GM21515 (cell line): ENCODE measurements at regions not wholly inside any gene's neighbourhood (a gene's known extent, or its start where the extent isn't known, plus 50 kb on each side); places are given as distances from the start of the nearest gene placed in this dataset.

ENCODE experiments used
- ATAC-seq: cut with Tn5 transposase; IDR thresholded peaks from one replicate; pipeline ENCODE4 v1.9.1; 2021; ENCODE audit not compliant: unreplicated experiment

DNA sequence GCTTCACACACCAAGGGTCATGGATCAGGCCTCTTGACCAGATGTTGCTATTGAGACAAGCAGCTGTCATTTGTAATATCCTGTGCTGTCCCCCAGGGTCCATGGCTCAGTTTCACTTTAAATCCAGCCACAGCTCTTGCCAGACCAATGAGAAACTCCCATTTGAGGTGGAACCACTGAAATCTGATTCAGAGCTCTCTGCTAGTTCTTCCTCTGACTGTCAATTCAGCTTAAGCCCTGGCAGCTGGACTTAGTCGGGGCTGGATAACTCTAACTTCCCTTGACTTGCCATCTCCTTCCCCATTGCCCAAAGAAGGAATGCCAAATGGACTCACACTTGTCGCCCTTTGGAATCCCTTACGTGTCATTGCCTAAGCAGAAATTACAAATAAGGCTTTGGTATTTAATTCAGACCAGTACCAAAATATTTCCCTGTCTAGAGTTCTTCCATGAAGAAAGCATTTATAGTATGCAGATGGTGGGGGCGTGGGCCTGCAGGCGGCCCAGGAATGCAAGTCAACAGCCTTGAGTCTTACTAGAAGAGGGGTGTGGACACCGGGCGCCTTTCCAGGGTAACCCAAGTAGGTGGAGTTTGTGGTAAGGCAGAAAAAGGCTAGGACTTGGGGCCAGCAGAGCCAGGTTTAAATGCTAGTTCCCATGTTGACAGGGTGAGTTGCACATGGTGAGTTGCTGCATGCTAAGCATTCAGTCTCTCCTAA, 96.9 kb upstream of the TMPO start:
- peak; percentile 84 for ATAC-seq

DNA sequence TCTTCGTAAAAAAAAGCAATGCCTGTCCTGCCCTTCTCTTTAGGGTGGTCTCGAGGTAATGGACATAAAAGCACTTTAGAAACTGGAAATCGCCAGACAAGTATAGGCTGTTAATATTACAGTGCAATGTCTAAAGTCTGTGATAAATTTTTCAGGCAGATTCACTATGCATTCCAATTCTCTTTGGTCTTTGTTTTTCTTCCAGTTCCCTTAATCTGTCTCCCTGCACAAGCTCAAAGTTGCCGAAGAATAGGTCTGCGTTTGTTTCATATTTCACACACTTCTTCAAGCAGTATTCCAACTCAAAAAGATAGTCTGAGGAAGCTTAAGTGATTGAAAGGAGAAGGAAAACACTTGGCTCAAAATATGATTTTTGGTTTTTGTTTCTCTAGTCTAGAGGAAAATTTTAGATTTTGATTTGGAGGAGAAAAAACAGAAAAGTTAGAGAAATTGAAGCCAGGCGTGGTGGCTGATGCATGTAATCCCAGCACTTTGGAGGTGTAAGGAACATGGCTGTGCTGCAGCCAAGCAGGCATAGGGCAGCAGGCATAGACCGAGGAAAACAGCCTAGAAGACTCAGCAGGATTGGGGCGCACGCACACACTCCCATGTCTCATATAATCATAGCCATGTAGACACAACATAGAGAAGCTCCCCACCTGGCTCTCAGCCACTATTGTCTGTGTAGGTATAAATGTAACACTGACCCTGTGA, 96.2 kb upstream of the TMPO start:
- ATAC-seq, result no peak

DNA sequence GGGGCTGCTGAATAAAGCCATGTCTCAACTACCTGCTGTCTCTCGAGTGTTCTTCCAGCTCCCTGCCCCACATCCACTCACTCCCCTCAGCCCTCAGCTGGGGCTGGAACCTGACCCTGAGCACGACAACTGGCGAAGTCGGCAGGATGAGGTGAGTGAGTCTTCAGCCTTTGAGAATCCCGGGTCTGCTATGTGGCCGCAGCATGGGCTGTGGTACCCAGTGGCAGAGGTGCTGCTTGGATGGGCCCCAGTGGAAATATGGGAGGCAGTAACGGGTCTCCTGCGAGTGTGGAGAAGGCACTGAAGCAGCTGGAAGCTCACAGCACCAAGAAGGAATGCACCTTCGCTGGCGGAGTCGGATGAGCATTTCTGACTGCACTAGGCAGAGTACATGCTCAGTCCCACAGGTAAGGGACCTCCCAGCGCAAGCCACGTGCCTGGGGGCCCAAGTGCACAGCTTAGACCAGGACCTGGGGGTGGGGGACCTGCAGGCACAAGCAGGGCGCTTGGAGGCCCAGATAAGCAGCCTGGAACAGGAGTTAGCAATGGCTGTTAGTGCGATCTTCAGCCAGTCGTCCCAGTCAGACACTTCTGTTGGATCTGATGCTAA, 95.5 kb upstream of the TMPO start:
- ATAC-seq, result no peak

DNA sequence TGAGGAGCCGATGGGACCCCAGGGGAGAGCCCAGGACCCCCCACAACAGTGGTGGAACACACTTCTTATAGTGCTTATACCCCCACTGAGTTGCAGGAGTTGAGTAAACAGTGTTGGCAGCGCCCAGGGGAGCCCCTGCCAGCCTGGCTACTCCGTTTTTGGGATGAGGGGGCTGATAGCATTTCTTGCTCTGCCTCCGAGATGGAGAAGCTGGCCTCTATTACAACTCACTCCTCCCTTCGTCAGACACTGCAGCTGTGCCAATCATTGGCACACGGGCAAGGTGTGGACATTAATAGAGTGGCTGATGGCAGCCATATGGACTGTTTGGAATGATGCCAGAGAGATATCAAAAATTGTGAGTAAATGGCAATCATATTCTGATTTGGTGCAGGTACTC, 94.9 kb upstream of the TMPO start:
- no peak for ATAC-seq

DNA sequence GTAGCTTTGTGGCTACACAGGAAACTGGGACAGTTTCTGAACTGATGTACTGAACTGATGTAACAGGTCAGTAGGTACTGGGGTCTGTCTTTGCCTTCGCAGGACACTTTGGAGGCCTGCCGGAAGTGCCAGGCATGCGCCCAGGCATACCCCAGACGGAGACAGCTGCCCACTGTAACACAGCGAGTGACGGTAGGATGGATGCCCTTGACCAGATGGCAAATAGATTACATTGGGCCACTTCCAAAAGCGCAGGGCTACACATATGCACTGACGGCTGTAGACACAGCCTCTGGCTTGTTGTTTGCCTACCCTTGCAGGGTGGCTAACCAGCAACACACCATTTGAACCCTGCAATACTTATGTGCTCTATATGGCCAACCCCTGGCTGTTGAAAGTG, 94.1 kb upstream of the TMPO start:
- ATAC-seq, result no peak

- ATAC-seq, result no peak
Observed at GRCh38 chr12:98422359-98422758, 93.0 kb upstream of the TMPO start.

DNA sequence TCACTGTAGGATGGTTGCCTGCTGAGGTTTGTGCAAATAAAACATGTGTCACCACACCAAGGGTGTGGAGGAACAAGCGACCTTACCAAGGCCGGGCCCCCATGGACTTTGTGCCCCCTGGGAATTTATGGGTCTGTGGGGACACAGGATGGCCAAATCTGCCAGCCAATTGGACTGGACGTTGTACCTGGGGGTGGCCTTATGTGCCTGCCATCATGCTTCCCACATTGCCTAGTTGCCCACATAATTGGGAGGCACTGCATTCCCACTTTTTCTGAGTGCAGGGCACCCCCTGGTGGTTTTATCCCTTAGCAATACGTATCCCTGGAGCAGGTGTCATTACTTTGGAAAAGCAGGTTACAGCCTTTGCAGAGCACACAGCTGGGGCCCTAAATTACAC, 92.6 kb upstream of the TMPO start:
- no peak for ATAC-seq

- no peak for ATAC-seq
Observed at GRCh38 chr12:98423963-98424362, 91.4 kb upstream of the TMPO start.

GRCh38 chr12:98424726-98425401, 90.5 kb upstream of the TMPO start:
- ATAC-seq, result peak; percentile 92

DNA sequence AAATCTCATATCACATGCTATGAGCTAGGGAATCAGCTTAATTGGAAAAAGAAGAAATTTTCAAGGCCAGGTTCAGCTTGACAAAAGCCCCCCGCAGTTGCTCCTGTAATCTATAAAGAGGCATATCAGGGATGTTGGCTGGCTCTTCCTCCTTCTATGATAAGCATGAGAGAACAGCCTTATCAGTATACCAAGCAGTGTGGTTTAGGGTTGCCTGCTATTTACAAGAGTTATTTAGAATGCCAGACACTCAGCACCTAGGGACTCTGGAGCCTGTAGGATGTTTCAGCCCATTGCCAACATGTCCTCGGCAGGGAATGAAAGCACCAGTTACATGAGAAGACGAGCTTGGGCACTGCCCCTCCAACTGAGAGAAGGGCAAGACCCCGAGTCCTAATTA, 89.5 kb upstream of the TMPO start:
- no peak for ATAC-seq

GRCh38 chr12:98431089-98431488, 84.3 kb upstream of the TMPO start:
- no peak for ATAC-seq

DNA sequence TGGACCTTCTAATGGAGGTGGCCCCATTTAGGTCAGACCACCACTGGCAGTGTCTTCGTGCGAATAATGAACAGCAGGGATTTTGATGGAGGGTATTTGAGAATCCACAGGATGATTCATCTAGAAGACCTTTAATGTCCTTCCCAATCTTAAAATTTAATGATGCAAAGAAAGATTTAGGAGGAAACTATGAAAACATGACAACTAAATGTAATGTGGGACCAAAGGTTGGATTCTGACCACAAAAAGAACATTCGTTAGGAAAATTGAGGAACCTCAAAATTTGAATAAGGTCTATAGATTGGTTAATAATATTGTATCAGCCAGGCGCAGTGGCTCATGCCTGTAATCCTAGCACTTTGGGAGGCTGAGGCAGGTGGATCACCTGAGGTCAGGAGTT, 78.2 kb upstream of the TMPO start:
- no peak for ATAC-seq

DNA sequence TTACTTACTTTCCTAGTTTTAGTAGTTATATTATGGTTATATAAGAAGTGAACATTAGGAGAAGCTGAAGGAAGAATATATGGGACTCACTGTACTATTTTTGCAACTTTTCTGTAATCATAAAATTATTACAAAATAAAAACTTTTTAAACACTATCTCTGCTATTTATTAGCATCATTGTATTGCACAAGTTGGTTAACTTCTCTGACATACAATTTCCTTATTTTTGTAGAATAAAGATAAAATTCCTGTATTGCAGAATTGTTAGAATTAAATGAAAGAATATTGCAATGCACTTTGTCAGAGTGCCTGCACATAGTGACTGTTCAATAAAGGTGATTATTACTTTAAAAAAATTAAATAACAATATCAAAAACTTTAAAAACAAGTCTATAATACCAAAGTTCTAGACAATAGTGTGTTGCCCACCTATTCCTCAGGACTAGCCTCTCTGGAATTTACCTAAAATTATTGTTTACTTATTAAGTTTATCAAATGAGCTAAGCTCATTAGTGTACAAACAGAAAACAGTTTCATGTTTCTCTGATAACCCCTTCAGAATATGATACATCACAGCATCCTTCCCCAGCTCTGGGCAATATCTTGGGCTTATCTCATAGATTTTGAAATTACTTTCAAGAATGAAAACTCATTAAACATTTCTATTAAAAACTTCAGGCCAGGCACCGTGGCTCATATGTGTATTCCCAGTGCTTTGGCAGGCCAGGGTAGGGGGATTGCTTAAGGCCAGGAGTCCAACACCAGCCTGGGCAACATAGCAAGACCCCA, 77.4 kb upstream of the TMPO start:
- no peak for ATAC-seq

DNA sequence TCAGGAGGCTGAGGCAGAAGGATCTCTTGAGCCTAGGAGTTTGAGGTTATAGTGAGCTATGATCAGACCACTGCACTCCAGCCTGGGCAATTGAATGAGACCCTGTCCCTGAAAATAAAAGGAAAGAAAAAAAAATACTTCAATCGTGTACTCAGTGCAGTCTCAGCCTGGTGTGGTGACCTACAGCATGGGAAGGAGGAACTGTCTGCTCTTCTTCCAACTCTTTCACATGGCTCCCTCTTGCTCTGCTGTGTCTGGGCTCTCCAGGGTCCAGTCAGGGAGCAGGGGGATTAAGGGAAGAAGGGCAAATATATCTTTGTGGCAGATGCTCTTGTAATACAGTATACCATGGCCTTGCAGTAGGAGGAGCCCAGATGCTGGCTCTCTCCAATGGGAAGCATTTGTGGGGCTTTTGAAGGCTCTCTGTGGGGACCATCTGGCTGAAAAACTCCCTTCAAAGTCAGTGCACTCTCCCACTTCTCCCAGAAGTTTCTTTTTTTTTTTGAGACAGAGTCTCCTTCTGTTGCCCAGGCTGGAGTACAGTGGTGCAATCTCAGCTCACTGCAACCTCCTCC, 76.6 kb upstream of the TMPO start:
- no peak for ATAC-seq

DNA sequence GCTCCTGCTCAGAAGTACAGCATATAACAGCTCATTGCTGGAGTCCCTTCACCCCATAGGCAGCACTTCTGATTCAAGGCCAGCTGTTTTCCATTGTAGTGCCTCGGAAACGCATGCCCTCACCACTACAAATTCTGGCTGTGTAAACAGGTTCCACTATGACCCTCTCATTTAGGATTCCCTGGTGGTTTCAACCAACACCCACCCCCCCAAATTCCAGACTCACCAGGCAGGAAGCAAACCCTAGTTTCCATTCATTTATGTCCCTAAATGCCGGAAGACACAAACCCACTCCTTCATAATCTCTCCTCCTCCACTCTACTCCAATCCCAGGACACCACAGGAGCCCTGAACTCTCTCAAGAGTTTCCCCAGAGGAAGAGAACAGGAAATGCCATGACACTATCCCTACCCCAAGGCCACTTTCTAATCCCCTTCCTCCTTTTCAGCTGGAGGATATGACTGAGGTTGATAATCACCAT, 75.9 kb upstream of the TMPO start:
- no peak for ATAC-seq

GRCh38 chr12:98439981-98440581, 75.3 kb upstream of the TMPO start:
- ATAC-seq, result no peak

DNA sequence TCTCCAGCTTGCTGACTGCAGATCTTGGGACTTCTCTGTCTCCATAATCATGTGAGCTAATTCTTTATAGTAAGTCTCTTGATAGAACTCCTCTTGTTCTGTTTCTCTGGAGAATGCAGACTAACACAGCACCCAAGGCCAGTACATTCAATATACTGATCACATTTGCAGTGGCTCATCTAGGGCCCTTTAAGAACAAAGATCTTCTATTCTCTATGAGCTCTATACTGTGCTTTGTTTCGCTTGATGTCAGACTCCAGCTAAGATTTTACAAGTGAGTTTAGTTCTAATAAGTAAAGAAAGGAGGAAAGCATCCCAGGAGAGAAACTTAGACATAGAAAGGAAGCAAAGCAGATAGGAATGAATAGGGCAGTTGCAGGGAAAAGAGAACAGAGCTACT, 69.3 kb upstream of the TMPO start:
- ATAC-seq, result no peak

GRCh38 chr12:98446682-98447081, 68.7 kb upstream of the TMPO start:
- no peak for ATAC-seq

- ATAC-seq, result no peak
Observed at GRCh38 chr12:98449584-98449983, 65.8 kb upstream of the TMPO start.

DNA sequence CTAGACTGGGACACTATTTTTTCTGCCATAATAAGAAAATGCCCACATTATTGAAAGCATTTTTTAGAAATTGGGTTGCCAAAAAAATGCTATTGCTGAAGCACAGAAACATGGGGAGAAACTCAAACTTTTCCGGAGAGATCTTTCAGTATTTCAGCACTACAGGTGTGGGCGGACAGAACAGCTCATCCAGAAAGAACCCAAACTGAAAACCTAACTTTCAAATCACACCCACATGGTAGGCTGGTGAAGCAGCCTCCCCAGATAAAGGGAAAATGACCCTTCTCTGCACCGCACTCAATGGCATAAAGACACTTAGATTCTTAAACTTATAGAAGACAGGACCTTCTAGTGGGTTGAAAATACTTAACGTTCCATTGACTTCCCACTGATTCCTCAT, 62.3 kb upstream of the TMPO start:
- ATAC-seq, result no peak
